Peyer's patch (tissue), 4 donors: ENCODE measurements at regions not wholly inside any gene's neighbourhood (a gene's known extent, or its start where the extent isn't known, plus 50 kb on each side); places are given as distances from the start of the nearest gene placed in this dataset.
"Not testable (repeated sequence)": the region's sequence is repeated elsewhere in the genome, so short reads cannot be mapped to it uniquely, and the experiment has no call there.

Experiments used
- DNase-seq, 3 donors: peaks; one replicate each; pipeline ENCODE4 v3.0.0-alpha.2; 2017 to 2019
- H3K27ac ChIP-seq, 4 donors: fragments of 200-600 bp; sonication (generic); one replicate each; pipeline ENCODE4 v1.5.1; 2016 to 2019
- H3K27me3 ChIP-seq, 2 donors: fragments of 200-600 bp; sonication (generic); one replicate each; pipeline ENCODE4 v1.5.1; 2019
- H3K36me3 ChIP-seq, 3 donors: fragments of 200-600 bp; sonication (generic); one replicate each; pipeline ENCODE4 v1.5.1; 2016 to 2019
- H3K4me1 ChIP-seq, 4 donors: fragments of 200-600 bp; sonication (generic); one replicate each; pipeline ENCODE4 v1.5.1; 2016 to 2019
- H3K4me3 ChIP-seq, 4 donors: fragments of 200-600 bp; sonication (generic); 1 replicate in 3 of 4; 2 replicates in 1 of 4; pipeline ENCODE4 v1.5.1; 2016 to 2019; ENCODE audit warnings: mild to moderate bottlenecking in 1 of 4
- H3K9me3 ChIP-seq, 4 donors: fragments of 200-600 bp; sonication (generic); one replicate each; pipeline ENCODE4 v1.5.1; 2016 to 2019; ENCODE audit warnings: mild to moderate bottlenecking in 1 of 4
- POLR2A ChIP-seq, 2 donors: fragments of 450-650 bp; IDR thresholded peaks; one replicate each; pipeline ENCODE4 v1.5.1; 2017; ENCODE audit warnings: antibody characterized with exemption in 2 of 2, mild to moderate bottlenecking in 2 of 2, moderate library complexity in 2 of 2
- small RNA-seq, 2 donors: library from RNA; depleted of rRNA; stranded (forward); fragments of <200 nt; gene quantifications; one replicate each; pipeline ENCODE3, GENCODE V24; 2016
- TF ChIP-seq, protein P1 (sequence below), 6 experiments: fragments of 450-650 bp in 4 of 6; fragments of 200-600 bp in 2 of 6; sonication (generic) in 1 of 6; IDR thresholded peaks; one replicate each; pipeline ENCODE4 v1.5.1; 2017 to 2019; ENCODE audit warnings: antibody characterized with exemption in 6 of 6, mild to moderate bottlenecking in 3 of 6, moderate library complexity in 1 of 6

DNA sequence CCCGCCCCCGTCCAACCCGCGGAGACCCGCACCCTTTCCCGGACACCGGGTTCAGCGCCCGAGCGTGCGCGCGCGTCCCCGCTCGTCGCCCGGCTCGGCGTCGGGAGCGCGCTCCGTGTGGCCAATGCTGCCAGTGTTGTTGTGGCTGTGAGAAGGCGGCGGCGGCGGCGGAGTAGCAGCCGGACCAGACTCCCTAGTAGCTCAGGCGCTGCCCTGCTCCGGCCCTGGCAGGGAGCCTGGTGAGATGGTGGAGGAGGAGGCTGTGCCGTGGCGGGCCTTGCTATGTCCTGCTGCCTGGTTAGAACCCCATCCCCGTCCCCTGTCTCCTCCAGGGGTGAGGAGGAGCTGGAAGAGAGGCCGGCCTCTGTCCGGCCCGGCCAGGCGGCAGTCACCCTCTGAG lies 553.2 kb downstream of the TUBA3C start:
- no peaks in the 10 kb centered on the region for H3K36me3 ChIP-seq
- DNase-seq, result no peak
- no peak overlapping the region for H3K27ac ChIP-seq
- H3K4me3 ChIP-seq, result no peak overlapping the region
- no peaks in the 10 kb centered on the region for H3K4me1 ChIP-seq
- TF ChIP-seq POLR2A (IDR thresholded peaks at IDR 0.05), result no peak
- TF ChIP-seq, protein P1, sequence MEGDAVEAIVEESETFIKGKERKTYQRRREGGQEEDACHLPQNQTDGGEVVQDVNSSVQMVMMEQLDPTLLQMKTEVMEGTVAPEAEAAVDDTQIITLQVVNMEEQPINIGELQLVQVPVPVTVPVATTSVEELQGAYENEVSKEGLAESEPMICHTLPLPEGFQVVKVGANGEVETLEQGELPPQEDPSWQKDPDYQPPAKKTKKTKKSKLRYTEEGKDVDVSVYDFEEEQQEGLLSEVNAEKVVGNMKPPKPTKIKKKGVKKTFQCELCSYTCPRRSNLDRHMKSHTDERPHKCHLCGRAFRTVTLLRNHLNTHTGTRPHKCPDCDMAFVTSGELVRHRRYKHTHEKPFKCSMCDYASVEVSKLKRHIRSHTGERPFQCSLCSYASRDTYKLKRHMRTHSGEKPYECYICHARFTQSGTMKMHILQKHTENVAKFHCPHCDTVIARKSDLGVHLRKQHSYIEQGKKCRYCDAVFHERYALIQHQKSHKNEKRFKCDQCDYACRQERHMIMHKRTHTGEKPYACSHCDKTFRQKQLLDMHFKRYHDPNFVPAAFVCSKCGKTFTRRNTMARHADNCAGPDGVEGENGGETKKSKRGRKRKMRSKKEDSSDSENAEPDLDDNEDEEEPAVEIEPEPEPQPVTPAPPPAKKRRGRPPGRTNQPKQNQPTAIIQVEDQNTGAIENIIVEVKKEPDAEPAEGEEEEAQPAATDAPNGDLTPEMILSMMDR (IDR thresholded peaks at IDR 0.05), result no peak
- no peaks in the 10 kb centered on the region for H3K9me3 ChIP-seq
- no peaks in the 10 kb centered on the region for H3K27me3 ChIP-seq

DNA sequence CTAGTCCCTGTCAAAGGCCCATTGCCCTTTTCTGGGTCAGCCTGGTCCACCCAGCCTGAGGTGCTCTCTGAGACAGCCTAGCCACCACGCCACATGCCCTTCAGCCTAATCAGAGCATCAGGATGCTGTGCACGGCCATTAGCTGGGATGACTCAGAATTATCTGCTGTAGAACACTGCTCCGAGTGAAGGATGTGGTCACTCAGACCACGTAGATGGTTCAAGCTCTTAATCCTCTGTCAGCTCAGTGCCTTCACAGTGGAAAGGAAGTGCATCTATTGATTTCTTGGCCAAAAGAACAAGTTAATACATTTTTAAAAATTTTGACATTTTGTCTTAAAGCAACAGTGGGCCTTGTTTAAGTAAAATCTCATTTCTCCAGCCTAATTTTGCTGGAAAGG lies 557.6 kb downstream of the TUBA3C start:
- H3K4me1 ChIP-seq, DNase-seq, H3K27me3 ChIP-seq, H3K36me3 ChIP-seq, H3K9me3 ChIP-seq, H3K4me3 ChIP-seq, H3K27ac ChIP-seq: not testable (repeated sequence)

DNA sequence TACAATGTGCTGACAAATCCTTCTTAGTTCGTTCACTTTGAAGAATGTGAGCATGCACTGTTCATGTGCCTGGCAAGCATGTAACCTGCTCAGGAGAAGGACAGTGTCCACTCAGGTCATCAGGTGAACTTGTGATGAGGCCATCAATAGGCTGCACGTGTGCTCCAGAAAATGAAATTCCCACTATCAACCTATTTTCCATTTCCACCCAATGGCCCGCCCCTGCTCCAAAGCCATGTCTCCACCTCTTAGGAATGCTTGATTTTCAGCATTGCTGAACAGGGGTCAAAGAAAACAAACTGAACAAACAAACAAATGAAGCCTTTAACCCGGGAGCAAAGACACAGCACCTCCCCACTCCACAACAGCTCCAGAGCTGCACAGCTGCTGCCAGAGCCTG lies 563.2 kb downstream of the TUBA3C start:
- DNase-seq, H3K4me3 ChIP-seq, H3K27ac ChIP-seq, H3K27me3 ChIP-seq, H3K36me3 ChIP-seq, H3K9me3 ChIP-seq, H3K4me1 ChIP-seq: not testable (repeated sequence)

DNA sequence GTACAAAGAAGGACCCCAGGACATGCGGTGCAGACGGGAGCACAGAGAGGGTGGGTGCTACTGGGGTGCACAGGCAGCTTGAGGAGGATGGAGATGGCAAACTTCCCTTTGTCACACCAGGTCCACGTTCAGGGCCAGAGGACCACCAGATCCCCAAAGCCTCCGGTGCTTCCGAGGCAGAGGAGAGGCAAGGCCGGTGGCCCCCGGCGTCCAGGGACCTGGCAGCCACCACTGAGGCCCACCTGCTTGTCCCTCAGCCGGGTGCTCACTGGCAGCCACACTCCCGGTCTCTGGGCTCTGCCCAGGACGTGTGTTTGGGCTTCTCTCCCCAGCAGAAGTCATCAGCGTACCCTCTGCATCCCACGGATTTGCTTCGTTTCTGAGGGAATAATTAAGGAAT lies 571.1 kb downstream of the TUBA3C start:
- H3K9me3 ChIP-seq, DNase-seq, H3K4me1 ChIP-seq, H3K36me3 ChIP-seq, H3K4me3 ChIP-seq, H3K27me3 ChIP-seq, H3K27ac ChIP-seq: not testable (repeated sequence)

DNA sequence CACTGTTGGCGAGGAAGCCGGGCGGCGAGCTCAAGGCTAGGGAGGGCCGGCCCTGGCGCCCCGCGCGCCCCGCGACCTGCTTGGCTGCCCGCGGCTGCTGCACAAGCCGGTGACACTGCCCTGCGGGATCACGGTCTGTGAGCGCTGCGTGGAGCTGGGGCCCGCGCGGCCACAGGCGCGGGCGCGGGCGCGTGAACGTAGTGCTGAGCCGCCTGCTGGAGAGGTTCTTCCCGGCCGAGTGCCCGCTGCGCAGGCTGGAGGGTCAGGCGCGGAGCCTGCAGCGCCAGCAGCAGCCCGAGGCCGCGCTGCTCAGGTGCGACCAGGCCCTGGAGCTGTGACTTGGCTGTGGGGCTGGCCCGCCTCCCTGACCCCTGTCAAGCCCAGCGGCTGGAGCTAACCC lies 572.3 kb downstream of the TUBA3C start:
- not testable (repeated sequence) for H3K36me3 ChIP-seq, H3K9me3 ChIP-seq, H3K27ac ChIP-seq, H3K4me3 ChIP-seq, H3K27me3 ChIP-seq, DNase-seq, H3K4me1 ChIP-seq

DNA sequence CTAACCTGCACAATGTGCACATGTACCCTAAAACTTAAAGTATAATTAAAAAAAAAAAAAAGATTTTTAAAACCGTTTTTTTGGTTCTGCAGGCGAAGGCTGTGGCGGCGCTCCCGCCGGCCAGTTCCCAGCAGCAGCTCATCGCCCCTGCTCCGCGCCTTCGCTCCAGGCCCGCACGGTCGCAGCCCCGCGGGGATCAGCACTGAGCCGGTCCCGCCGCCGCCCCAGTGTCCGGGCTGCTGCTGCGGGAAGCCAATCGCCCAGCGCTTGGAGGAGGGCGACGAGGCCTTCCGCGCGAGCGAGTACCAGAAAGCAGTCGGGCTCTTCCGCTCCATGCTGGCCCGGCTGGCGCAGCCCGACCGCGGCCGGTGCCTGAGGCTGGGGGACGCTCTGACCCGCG lies 572.8 kb downstream of the TUBA3C start:
- H3K36me3 ChIP-seq, H3K4me1 ChIP-seq, H3K27ac ChIP-seq, H3K27me3 ChIP-seq, H3K4me3 ChIP-seq, H3K9me3 ChIP-seq, DNase-seq: not testable (repeated sequence)

DNA sequence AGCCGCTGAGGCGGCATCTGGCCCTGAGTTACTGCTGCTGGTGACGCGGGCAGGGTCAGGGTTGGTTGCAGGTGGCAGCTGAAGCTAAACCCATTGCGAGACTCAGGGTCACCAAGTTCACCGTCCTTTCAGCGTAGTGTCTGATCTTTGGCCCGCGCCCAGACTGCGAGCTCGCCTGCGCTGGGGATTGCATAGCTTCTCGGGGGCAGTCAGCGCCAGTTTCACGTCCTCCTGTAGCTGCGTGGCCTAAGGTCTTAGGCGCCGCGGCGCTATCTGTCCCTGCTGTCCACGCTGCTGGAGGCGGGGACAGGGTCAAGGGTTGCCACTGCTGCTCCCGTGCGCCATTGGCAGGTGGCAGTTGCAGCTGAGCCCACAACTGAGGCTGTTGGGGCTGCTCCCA lies 581.3 kb downstream of the TUBA3C start:
- not testable (repeated sequence) for H3K36me3 ChIP-seq, H3K27ac ChIP-seq, DNase-seq, H3K4me1 ChIP-seq, H3K4me3 ChIP-seq, H3K9me3 ChIP-seq, H3K27me3 ChIP-seq

DNA sequence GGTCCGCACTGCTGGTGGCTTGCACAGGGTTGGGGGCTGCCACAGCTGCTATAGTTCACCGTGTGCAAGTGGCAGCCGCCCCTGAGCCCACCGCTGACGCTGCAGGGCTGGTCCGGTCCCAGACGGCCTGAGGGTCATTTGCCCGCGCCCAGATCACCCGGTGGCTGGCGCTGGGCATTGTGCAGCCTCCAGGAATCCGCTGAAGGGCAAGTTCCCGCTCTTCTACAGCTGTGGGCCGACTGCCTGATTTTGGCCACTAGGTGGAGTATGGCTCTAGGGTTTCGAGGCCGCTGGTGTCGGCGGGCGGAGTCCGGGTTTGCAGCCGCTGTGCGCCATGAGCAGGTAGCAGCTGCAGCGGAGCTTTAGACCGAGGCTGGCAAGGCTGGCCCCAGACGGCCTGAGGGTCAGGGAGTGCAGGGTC lies 581.8 kb downstream of the TUBA3C start:
- not testable (repeated sequence) for H3K36me3 ChIP-seq, H3K4me3 ChIP-seq, H3K27ac ChIP-seq, H3K27me3 ChIP-seq, DNase-seq, H3K9me3 ChIP-seq, H3K4me1 ChIP-seq

DNA sequence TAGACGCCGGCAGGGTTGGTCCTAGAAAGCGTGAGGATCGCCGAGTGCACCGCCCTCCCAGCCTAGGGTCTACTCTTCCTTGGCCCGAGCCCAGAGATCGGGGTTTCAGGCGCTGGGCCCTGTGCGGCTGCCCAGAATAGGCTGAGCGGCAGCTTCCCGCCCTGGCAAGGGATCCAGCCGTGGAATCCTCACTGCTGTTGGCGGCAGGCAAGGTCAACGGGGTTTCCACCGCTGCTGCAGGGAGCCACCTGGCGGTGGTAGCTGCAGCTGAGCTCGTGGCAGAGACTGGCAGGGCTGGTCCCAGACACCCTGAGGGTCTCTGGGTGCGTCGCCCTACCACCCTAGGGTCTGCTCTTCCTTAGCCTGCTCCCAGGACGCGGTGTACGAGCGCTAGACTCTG lies 583.1 kb downstream of the TUBA3C start:
- H3K4me1 ChIP-seq, H3K27me3 ChIP-seq, H3K36me3 ChIP-seq, DNase-seq, H3K9me3 ChIP-seq, H3K27ac ChIP-seq, H3K4me3 ChIP-seq: not testable (repeated sequence)

DNA sequence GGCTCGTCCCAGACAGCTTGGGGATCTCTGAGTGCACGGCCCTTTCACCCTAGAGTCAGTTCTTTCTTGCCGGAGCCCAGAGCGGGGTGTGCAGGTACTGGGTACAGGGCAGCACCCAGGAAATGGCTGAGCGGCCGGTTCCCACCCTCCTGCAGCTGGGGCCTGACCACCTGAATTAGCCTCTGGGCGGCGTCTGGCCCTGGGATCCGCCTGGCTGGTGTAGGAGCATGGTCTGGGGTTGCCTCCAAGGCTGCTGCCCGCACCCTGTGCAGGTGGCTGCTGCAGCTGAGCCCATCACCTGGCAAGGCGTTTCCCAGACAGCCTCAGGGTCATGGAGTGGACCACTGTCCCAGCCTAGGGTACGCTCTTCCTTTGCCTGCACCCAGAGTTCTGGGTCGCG lies 583.7 kb downstream of the TUBA3C start:
- not testable (repeated sequence) for H3K27me3 ChIP-seq, H3K9me3 ChIP-seq, H3K4me1 ChIP-seq, H3K27ac ChIP-seq, H3K4me3 ChIP-seq, H3K36me3 ChIP-seq, DNase-seq

DNA sequence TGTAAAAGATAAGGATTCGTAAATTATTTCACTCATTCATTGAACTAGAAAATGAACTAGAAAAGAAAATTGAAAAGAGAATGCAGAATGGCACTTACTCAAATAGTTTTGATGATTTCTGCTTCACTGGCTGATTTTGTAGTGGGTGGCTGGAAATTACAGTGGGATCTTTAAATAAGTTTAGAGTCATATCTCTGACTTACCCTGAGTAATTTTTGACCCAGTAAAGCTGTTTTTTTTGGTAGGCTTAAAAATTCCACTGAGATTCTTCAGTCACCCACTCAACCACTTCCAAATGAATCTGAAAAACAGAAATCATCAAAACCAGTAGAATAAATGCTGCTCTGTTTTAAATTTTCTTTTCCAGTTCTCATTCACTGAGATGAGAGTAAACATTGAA lies 604.5 kb downstream of the TUBA3C start:
- not testable (repeated sequence) for H3K4me3 ChIP-seq

DNA sequence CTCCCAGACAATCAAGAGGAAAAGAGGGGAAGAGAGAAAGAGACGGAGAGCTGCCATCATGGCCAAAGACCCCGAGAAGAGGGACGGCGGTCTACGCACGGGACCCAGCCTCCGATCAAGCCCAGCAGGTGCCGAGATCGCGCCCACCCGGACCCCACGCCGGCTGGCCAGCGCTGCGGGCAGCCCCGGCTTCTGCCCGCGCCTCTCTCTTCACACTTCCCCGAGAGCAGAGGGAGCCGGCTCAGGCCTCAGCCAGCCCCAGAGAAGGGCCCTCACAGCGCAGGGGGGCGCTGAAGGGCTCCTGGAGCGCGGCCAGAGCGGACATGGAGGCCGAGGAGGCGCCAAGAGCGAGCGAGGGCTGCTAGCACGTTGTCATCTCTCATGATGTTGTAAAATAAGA lies 613.7 kb downstream of the TUBA3C start:
- not testable (repeated sequence) for H3K4me3 ChIP-seq, H3K9me3 ChIP-seq
- peak in 1 of 3 donors; percentile 4 for DNase-seq

More for the DNA sequence above, 604.5 kb downstream of the TUBA3C start:
- not testable (repeated sequence) for H3K9me3 ChIP-seq, DNase-seq, H3K4me1 ChIP-seq, H3K36me3 ChIP-seq, H3K27ac ChIP-seq, H3K27me3 ChIP-seq

More for the DNA sequence above, 613.7 kb downstream of the TUBA3C start:
- not testable (repeated sequence) for H3K4me1 ChIP-seq, H3K27ac ChIP-seq, H3K36me3 ChIP-seq, H3K27me3 ChIP-seq

Small RNA genes in the stretch of these regions (small RNA-seq; reads per million reads assigned to genes)
- gene LINC00328-2P (0 reads per million in 2 donors), gene RNA5SP24 (0 reads per million in 2 donors), gene RNU6-55P (0 reads per million in 2 donors), gene RNU6-76P (0 reads per million in 2 donors)
